Neutrophil (primary cell): ENCODE measurements at regions not wholly inside any gene's neighbourhood (a gene's known extent, or its start where the extent isn't known, plus 50 kb on each side); places are given as distances from the start of the nearest gene placed in this dataset.
"Not testable (repeated sequence)": the region's sequence is repeated elsewhere in the genome, so short reads cannot be mapped to it uniquely, and the experiment has no call there.

Experiments used
- H3K27ac ChIP-seq: fragments of 200-600 bp; sonication (generic); 2 replicates; pipeline ENCODE4 v1.5.1; 2016; ENCODE audit warnings: mild to moderate bottlenecking, moderate library complexity
- H3K27me3 ChIP-seq: fragments of 200-600 bp; sonication (generic); 2 replicates; pipeline ENCODE4 v1.6.0; 2016; ENCODE audit warnings: mild to moderate bottlenecking
- H3K36me3 ChIP-seq: fragments of 200-600 bp; sonication (generic); 2 replicates; pipeline ENCODE4 v1.5.1; 2017
- H3K4me1 ChIP-seq, 2 experiments: fragments of 200-600 bp in 1 of 2; sonication (generic) in 1 of 2; 1 replicate in 1 of 2; 2 replicates in 1 of 2; pipeline versions ENCODE4 v1.5.1 to v1.6.1; 2013 to 2016; ENCODE audit warnings: low read depth in 1 of 2, low read length in 1 of 2, mild to moderate bottlenecking in 1 of 2, moderate library complexity in 1 of 2; ENCODE audit not compliant: control insufficient read depth in 1 of 2, insufficient read depth in 1 of 2
- H3K4me3 ChIP-seq, 2 experiments: fragments of 200-600 bp in 1 of 2; sonication (generic) in 1 of 2; 1 replicate in 1 of 2; 2 replicates in 1 of 2; pipeline ENCODE4 v1.5.1; 2013 to 2016; ENCODE audit warnings: low read depth in 1 of 2, low read length in 1 of 2, mild to moderate bottlenecking in 1 of 2, moderate library complexity in 1 of 2
- H3K9me3 ChIP-seq: fragments of 200-600 bp; sonication (generic); 2 replicates; pipeline ENCODE4 v1.5.1; 2016
- CTCF ChIP-seq: fragments of 200-600 bp; sonication (generic); IDR thresholded peaks from 2 replicates; pipeline ENCODE4 v1.5.1; 2016; ENCODE audit warnings: antibody characterized with exemption

DNA sequence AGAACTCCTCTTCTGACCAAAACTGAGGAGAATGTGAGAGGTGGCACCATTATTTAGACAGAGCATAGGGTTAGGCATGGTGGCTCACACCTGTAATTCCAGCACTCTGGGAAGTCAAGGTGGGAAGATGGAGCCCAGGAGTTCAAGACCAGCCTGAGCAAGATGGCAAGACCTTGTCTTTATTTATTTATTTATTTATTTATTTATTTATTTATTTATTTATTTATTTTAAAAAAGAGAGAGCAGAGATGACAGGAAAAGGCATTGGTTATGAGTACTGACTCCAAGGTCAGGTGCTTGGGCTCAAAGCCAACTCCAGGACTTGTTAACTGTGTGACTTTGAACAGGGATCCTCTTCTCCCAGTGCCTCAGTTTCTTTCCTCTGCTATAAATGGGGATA is 217.7 kb downstream of the MEX3B start:
- Histone ChIP-seq H3K9me3 (no peaks in the 10 kb centered on the region), H3K4me1 (no peaks in the 10 kb centered on the region)
- no peak for TF ChIP-seq CTCF

DNA sequence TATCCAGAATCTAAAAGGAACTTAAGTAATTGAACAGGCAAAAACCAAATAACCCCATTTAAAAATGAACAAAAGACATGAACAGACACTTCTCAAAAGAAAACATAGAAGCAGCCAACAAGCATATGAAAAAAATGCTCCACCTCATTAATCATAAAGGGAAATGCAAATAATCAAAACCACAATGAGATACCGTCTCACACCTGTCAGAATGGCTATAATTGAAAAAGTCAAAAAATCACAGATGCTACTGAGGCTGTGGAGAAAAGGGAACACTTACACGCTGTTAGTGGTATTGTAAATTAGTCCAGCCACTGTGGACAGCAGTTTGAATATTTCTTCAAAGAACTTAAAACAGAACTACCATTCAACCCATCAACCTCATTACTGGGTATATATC is 220.7 kb downstream of the MEX3B start:
- Histone ChIP-seq H3K4me3 (no peak overlapping the region), H3K27ac (no peak overlapping the region), H3K9me3 (no peaks in the 10 kb centered on the region), H3K36me3 (no peaks in the 10 kb centered on the region), H3K27me3 (no peaks in the 10 kb centered on the region), H3K4me1 (no peaks in the 10 kb centered on the region)
- TF ChIP-seq CTCF = no peak

More for the DNA sequence above, 217.7 kb downstream of the MEX3B start:
- Histone ChIP-seq H3K36me3 (no peaks in the 10 kb centered on the region), H3K27me3 (no peaks in the 10 kb centered on the region), H3K4me3 (no peak overlapping the region), H3K27ac (no peak overlapping the region)

DNA sequence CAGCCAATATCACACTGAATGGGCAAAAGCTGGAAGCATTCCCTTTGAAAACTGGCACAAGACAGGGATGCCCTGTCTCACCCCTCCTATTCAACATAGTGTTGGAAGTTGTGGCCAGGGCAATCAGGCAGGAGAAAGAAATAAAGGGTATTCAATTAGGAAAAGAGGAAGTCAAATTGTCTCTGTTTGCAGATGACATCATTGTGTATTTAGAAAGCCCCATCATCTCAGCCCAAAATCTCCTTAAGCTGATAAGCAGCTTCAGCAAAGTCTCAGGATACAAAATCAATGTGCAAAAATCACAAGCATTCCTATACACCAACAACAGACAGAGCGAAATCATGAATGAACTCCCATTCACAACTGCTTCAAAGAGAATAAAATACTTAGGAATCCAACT is 223.2 kb downstream of the MEX3B start:
- H3K27ac ChIP-seq, H3K4me3 ChIP-seq, H3K4me1 ChIP-seq, H3K27me3 ChIP-seq, H3K36me3 ChIP-seq, H3K9me3 ChIP-seq: not testable (repeated sequence)

- Histone ChIP-seq H3K4me3 (no peak overlapping the region), H3K27ac (no peak overlapping the region), H3K27me3 (no peaks in the 10 kb centered on the region), H3K4me1 (no peaks in the 10 kb centered on the region), H3K36me3 (no peaks in the 10 kb centered on the region), H3K9me3 (no peaks in the 10 kb centered on the region)
- TF ChIP-seq CTCF = no peak
Measured at GRCh38 chr15:81819924-81820635, 225.7 kb downstream of the MEX3B start.

GRCh38 chr15:81814882-81815455 is 230.8 kb downstream of the MEX3B start:
- no peaks in the 10 kb centered on the region for H3K4me1 ChIP-seq
- no peaks in the 10 kb centered on the region for H3K27me3 ChIP-seq
- TF ChIP-seq CTCF = no peak
- no peaks in the 10 kb centered on the region for H3K36me3 ChIP-seq
- H3K27ac ChIP-seq = no peak overlapping the region
- H3K4me3 ChIP-seq = no peak overlapping the region
- no peaks in the 10 kb centered on the region for H3K9me3 ChIP-seq

DNA sequence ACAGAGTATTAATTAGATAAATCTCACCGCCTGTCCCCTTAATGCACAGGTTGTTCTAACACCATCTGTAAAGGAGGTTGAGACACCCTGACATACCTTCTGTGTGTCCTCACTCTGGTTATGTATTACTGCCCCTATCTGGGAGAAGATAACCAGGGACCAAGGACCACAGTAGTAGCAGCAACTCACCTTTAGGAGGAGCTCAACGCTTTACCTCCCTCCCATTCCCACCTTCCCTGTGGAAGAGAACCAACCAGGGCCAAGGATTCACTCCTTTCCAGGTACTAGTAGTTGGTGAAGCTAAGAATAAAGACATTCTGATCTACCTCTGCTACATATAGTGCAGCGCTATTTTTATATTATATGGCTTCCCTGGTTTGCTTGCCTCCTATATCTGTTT is 232.6 kb downstream of the MEX3B start:
- no peak for TF ChIP-seq CTCF
- Histone ChIP-seq H3K9me3 (no peaks in the 10 kb centered on the region), H3K36me3 (no peaks in the 10 kb centered on the region), H3K4me3 (no peak overlapping the region), H3K27me3 (no peaks in the 10 kb centered on the region), H3K4me1 (no peaks in the 10 kb centered on the region), H3K27ac (no peak overlapping the region)
